Panc1 (cell line): ENCODE measurements at regions not wholly inside any gene's neighbourhood (a gene's known extent, or its start where the extent isn't known, plus 50 kb on each side); places are given as distances from the start of the nearest gene placed in this dataset.

Experiments used
- ATAC-seq: fragments of 200-7000 bp; cut with Tn5 transposase; 2 replicates; pipeline ENCODE4 v1.9.1; 2020; ENCODE audit warnings: mild to moderate bottlenecking, moderate library complexity
- BruUV-seq: library from RNA; stranded (reverse); fragments of 400-500 nt; replicated peaks from 2 replicates; lab custom pipeline; 2021; lab: Mats Ljungman, UMichigan
- CTCF ChIA-PET: fragments of 300-600 bp; sonication (Branson Sonifier 250); formaldehyde crosslinking; loops from one replicate; lab custom pipeline; 2022; ENCODE audit warnings: antibody characterized with exemption; lab: Charles Lee
- POLR2A ChIA-PET: fragments of 300-600 bp; sonication (Branson Sonifier 250); formaldehyde crosslinking; loops from one replicate; lab custom pipeline; 2022; ENCODE audit warnings: antibody characterized with exemption; lab: Charles Lee
- DNase-seq: peaks from one replicate; pipeline ENCODE4 v3.0.0-alpha.2; 2010; ENCODE audit warnings: low read depth, low spot score
- H3K27ac ChIP-seq: 2 replicates; pipeline ENCODE4 v1.5.1; 2011; ENCODE audit warnings: mild to moderate bottlenecking, low read length, inconsistent platforms
- H3K27me3 ChIP-seq: fragments of 200-500 bp; sonication (Bioruptor generic); 2 replicates; pipeline ENCODE4 v1.6.0; 2014; ENCODE audit warnings: low read length, inconsistent platforms; ENCODE audit not compliant: control insufficient read depth, insufficient read depth
- H3K36me3 ChIP-seq: fragments of 200-500 bp; sonication (Bioruptor generic); 2 replicates; pipeline ENCODE4 v1.5.1; 2014; ENCODE audit warnings: inconsistent platforms, mild to moderate bottlenecking, low read length, moderate library complexity; ENCODE audit not compliant: control insufficient read depth, insufficient read depth
- H3K4me1 ChIP-seq: 2 replicates; pipeline ENCODE4 v1.5.1; 2011; ENCODE audit warnings: inconsistent platforms, mild to moderate bottlenecking, low read length, moderate library complexity; ENCODE audit not compliant: control insufficient read depth, insufficient read depth
- H3K4me3 ChIP-seq, 2 experiments: 2 replicates each; pipeline ENCODE4 v1.5.1; 2011 to 2012; ENCODE audit warnings: low read depth in 2 of 2, low read length in 2 of 2, mild to moderate bottlenecking in 2 of 2, inconsistent platforms in 1 of 2, moderate library complexity in 1 of 2
- H3K9me3 ChIP-seq: fragments of 200-500 bp; sonication (Bioruptor generic); 2 replicates; pipeline ENCODE4 v1.5.1; 2014; ENCODE audit warnings: low read depth, mild to moderate bottlenecking, inconsistent platforms, low read length, moderate library complexity; ENCODE audit not compliant: control insufficient read depth, insufficient read depth
- CTCF ChIP-seq: fragments of 450-650 bp; IDR thresholded peaks from 2 replicates; pipeline ENCODE4 v1.5.1; 2017; ENCODE audit warnings: mild to moderate bottlenecking
- POLR2AphosphoS5 ChIP-seq: IDR thresholded peaks from 2 replicates; pipeline ENCODE4 v1.6.1; 2012; ENCODE audit warnings: mild to moderate bottlenecking, low read depth, low read length, moderate library complexity
- REST ChIP-seq, 2 experiments: IDR thresholded peaks; 2 replicates each; pipeline ENCODE4 v1.6.1; 2011 to 2012; ENCODE audit warnings: low read depth in 2 of 2, control low read depth in 1 of 2, low read length in 1 of 2, mild to moderate bottlenecking in 1 of 2, moderate library complexity in 1 of 2; ENCODE audit not compliant: insufficient read depth in 1 of 2
- SIN3A ChIP-seq: IDR thresholded peaks from 2 replicates; pipeline ENCODE4 v1.6.1; 2012; ENCODE audit warnings: low read depth, mild to moderate bottlenecking, low read length, moderate library complexity, borderline replicate concordance; ENCODE audit not compliant: insufficient read depth
- TCF7L2 ChIP-seq: IDR thresholded peaks from 2 replicates; pipeline ENCODE4 v1.6.1; 2011; ENCODE audit warnings: mild to moderate bottlenecking, low read depth, low read length, inconsistent platforms
- in situ Hi-C: cut with HindIII; loops from 2 replicates; pipeline ENCODE4 v1.10.0; 2016; ENCODE audit warnings: low sequenced_read_pairs, low pct_unique_long_range_greater_than_20kb
- intact Hi-C: fragments of 100-400 bp; cut with micrococcal nuclease; formaldehyde crosslinking; loops from one replicate; pipeline ENCODE4 v1.10.0; 2022; ENCODE audit not compliant: unreplicated experiment

- in situ Hi-C loops, result no loop called here
- Histone ChIP-seq H3K27me3 (peaks cover 4% of the 10 kb centered on the region; the same call in 1 of the 2 replicates), H3K36me3 (no peaks in the 10 kb centered on the region), H3K4me3 (no peak overlapping the region), H3K9me3 (no peaks in the 10 kb centered on the region), H3K4me1 (no peaks in the 10 kb centered on the region), H3K27ac (no peak overlapping the region)
- intact Hi-C loops, result no loop called here
- no peak for TF ChIP-seq POLR2AphosphoS5
- no peak for TF ChIP-seq TCF7L2
- no peak for TF ChIP-seq SIN3A
- no peak for TF ChIP-seq CTCF
- TF ChIP-seq REST (IDR thresholded peaks at IDR 0.05; ENCODE audit: insufficient read depth in 1 of 2, low read depth in 2 of 2, low read length in 1 of 2), result no peak
- DNase-seq (no peak), ATAC-seq (no peak)
- ChIA-PET CTCF (interaction anchor here (0.6 kb wide), 1 partner anchor 56 kb away, joined by 3 read pairs; no protein-coding TSS in a partner anchor), POLR2A (no interaction called here)
- no TSS peak for BruUV-seq
Measured at GRCh38 chr1:229784834-229785233, 158.8 kb downstream of the URB2 start.

GRCh38 chr1:229786974-229787610 lies 161.0 kb downstream of the URB2 start:
- in situ Hi-C loops (no loop called here), intact Hi-C loops (no loop called here)
- no peak overlapping the region for H3K27ac ChIP-seq
- POLR2A ChIA-PET, result no interaction called here
- H3K36me3 ChIP-seq, result no peaks in the 10 kb centered on the region
- H3K9me3 ChIP-seq, result no peaks in the 10 kb centered on the region
- H3K4me1 ChIP-seq, result no peaks in the 10 kb centered on the region
- TF ChIP-seq POLR2AphosphoS5 (no peak), SIN3A (no peak), CTCF (no peak), TCF7L2 (no peak), REST (IDR thresholded peaks at IDR 0.05; ENCODE audit: insufficient read depth in 1 of 2, low read depth in 2 of 2, low read length in 1 of 2) (no peak)
- no peak overlapping the region for H3K4me3 ChIP-seq
- CTCF ChIA-PET, result no interaction called here
- peaks cover 4% of the 10 kb centered on the region; the same call in 1 of the 2 replicates for H3K27me3 ChIP-seq
- no TSS peak for BruUV-seq
- DNase-seq (no peak), ATAC-seq (no peak)
